Panc1 (cell line): ENCODE measurements at regions not wholly inside any gene's neighbourhood (a gene's known extent, or its start where the extent isn't known, plus 50 kb on each side); places are given as distances from the start of the nearest gene placed in this dataset.
A peak's percentile ranks its signal among the peaks of the same experiment; 100 is the strongest.

ENCODE experiments used
- ATAC-seq: fragments of 200-7000 bp; cut with Tn5 transposase; 2 replicates; pipeline ENCODE4 v1.9.1; 2020; ENCODE audit warnings: mild to moderate bottlenecking, moderate library complexity
- BruUV-seq: library from RNA; stranded (reverse); fragments of 400-500 nt; replicated peaks from 2 replicates; lab custom pipeline; 2021; lab: Mats Ljungman, UMichigan
- CTCF ChIA-PET: fragments of 300-600 bp; sonication (Branson Sonifier 250); formaldehyde crosslinking; loops from one replicate; lab custom pipeline; 2022; ENCODE audit warnings: antibody characterized with exemption; lab: Charles Lee
- POLR2A ChIA-PET: fragments of 300-600 bp; sonication (Branson Sonifier 250); formaldehyde crosslinking; loops from one replicate; lab custom pipeline; 2022; ENCODE audit warnings: antibody characterized with exemption; lab: Charles Lee
- DNase-seq: peaks from one replicate; pipeline ENCODE4 v3.0.0-alpha.2; 2010; ENCODE audit warnings: low read depth, low spot score
- H3K27ac ChIP-seq: 2 replicates; pipeline ENCODE4 v1.5.1; 2011; ENCODE audit warnings: mild to moderate bottlenecking, low read length, inconsistent platforms
- H3K27me3 ChIP-seq: fragments of 200-500 bp; sonication (Bioruptor generic); 2 replicates; pipeline ENCODE4 v1.6.0; 2014; ENCODE audit warnings: low read length, inconsistent platforms; ENCODE audit not compliant: control insufficient read depth, insufficient read depth
- H3K36me3 ChIP-seq: fragments of 200-500 bp; sonication (Bioruptor generic); 2 replicates; pipeline ENCODE4 v1.5.1; 2014; ENCODE audit warnings: inconsistent platforms, mild to moderate bottlenecking, low read length, moderate library complexity; ENCODE audit not compliant: control insufficient read depth, insufficient read depth
- H3K4me1 ChIP-seq: 2 replicates; pipeline ENCODE4 v1.5.1; 2011; ENCODE audit warnings: inconsistent platforms, mild to moderate bottlenecking, low read length, moderate library complexity; ENCODE audit not compliant: control insufficient read depth, insufficient read depth
- H3K4me3 ChIP-seq, 2 experiments: 2 replicates each; pipeline ENCODE4 v1.5.1; 2011 to 2012; ENCODE audit warnings: low read depth in 2 of 2, low read length in 2 of 2, mild to moderate bottlenecking in 2 of 2, inconsistent platforms in 1 of 2, moderate library complexity in 1 of 2
- H3K9me3 ChIP-seq: fragments of 200-500 bp; sonication (Bioruptor generic); 2 replicates; pipeline ENCODE4 v1.5.1; 2014; ENCODE audit warnings: low read depth, mild to moderate bottlenecking, inconsistent platforms, low read length, moderate library complexity; ENCODE audit not compliant: control insufficient read depth, insufficient read depth
- CTCF ChIP-seq: fragments of 450-650 bp; IDR thresholded peaks from 2 replicates; pipeline ENCODE4 v1.5.1; 2017; ENCODE audit warnings: mild to moderate bottlenecking
- POLR2AphosphoS5 ChIP-seq: IDR thresholded peaks from 2 replicates; pipeline ENCODE4 v1.6.1; 2012; ENCODE audit warnings: mild to moderate bottlenecking, low read depth, low read length, moderate library complexity
- REST ChIP-seq, 2 experiments: IDR thresholded peaks; 2 replicates each; pipeline ENCODE4 v1.6.1; 2011 to 2012; ENCODE audit warnings: low read depth in 2 of 2, control low read depth in 1 of 2, low read length in 1 of 2, mild to moderate bottlenecking in 1 of 2, moderate library complexity in 1 of 2; ENCODE audit not compliant: insufficient read depth in 1 of 2
- SIN3A ChIP-seq: IDR thresholded peaks from 2 replicates; pipeline ENCODE4 v1.6.1; 2012; ENCODE audit warnings: low read depth, mild to moderate bottlenecking, low read length, moderate library complexity, borderline replicate concordance; ENCODE audit not compliant: insufficient read depth
- TCF7L2 ChIP-seq: IDR thresholded peaks from 2 replicates; pipeline ENCODE4 v1.6.1; 2011; ENCODE audit warnings: mild to moderate bottlenecking, low read depth, low read length, inconsistent platforms
- in situ Hi-C: cut with HindIII; loops from 2 replicates; pipeline ENCODE4 v1.10.0; 2016; ENCODE audit warnings: low sequenced_read_pairs, low pct_unique_long_range_greater_than_20kb
- intact Hi-C: fragments of 100-400 bp; cut with micrococcal nuclease; formaldehyde crosslinking; loops from one replicate; pipeline ENCODE4 v1.10.0; 2022; ENCODE audit not compliant: unreplicated experiment

GRCh38 chr5:21665524-21665923 is 1187.6 kb downstream of the CDH12 start:
- CTCF ChIA-PET: interaction anchor here (0.6 kb wide), 1 partner anchor 1670 kb away, joined by 4 read pairs; no protein-coding TSS in a partner anchor
- BruUV-seq: no TSS peak
- Histone ChIP-seq H3K27me3 (no peaks in the 10 kb centered on the region), H3K36me3 (no peaks in the 10 kb centered on the region), H3K4me3 (no peak overlapping the region), H3K9me3 (no peaks in the 10 kb centered on the region), H3K27ac (no peak overlapping the region), H3K4me1 (no peaks in the 10 kb centered on the region)
- intact Hi-C loops: no loop called here
- in situ Hi-C loops: no loop called here
- ATAC-seq (no peak), DNase-seq (no peak)
- TF ChIP-seq SIN3A (no peak), TCF7L2 (no peak), CTCF (no peak), POLR2AphosphoS5 (no peak), REST (IDR thresholded peaks at IDR 0.05; ENCODE audit: insufficient read depth in 1 of 2, low read depth in 2 of 2, low read length in 1 of 2) (no peak)
- POLR2A ChIA-PET: no interaction called here

- Histone ChIP-seq H3K9me3 (no peaks in the 10 kb centered on the region), H3K4me3 (no peak overlapping the region), H3K27me3 (no peaks in the 10 kb centered on the region), H3K4me1 (no peaks in the 10 kb centered on the region), H3K27ac (no peak overlapping the region), H3K36me3 (no peaks in the 10 kb centered on the region)
- ATAC-seq (no peak), DNase-seq (no peak)
- TF ChIP-seq SIN3A: no peak
- no peak for TF ChIP-seq TCF7L2
- TF ChIP-seq POLR2AphosphoS5: no peak
- no peak for TF ChIP-seq REST (IDR thresholded peaks at IDR 0.05; ENCODE audit: insufficient read depth in 1 of 2, low read depth in 2 of 2, low read length in 1 of 2)
- TF ChIP-seq CTCF: peak; percentile 24
- no TSS peak for BruUV-seq
- intact Hi-C loops (no loop called here), in situ Hi-C loops (no loop called here)
- ChIA-PET POLR2A (no interaction called here), CTCF (interaction anchor here (0.6 kb wide), 1 partner anchor 18 kb away, joined by 6 read pairs; no protein-coding TSS in a partner anchor)
These were observed 1190.1 kb downstream of the CDH12 start for GRCh38 chr5:21663082-21663481.
